ENCODE measurements at regions not wholly inside any gene's neighbourhood (a gene's known extent, or its start where the extent isn't known, plus 50 kb on each side); places are given as distances from the start of the nearest gene placed in this dataset.

GRCh38 chr11:95505927-95506426, 275.0 kb upstream of the SESN3 start:
- DNase-seq (ENCODE audit: low spot score in 2 of 2) (no peak), ATAC-seq (replicated peaks; ENCODE audit: extremely low read depth, poor library complexity, severe bottlenecking) (no peak)
- H3K9me3 Mint-ChIP-seq = no peaks in the 10 kb centered on the region
- H3K4me3 Mint-ChIP-seq = no peak overlapping the region
- H3K27me3 Mint-ChIP-seq = peaks cover 47% of the 10 kb centered on the region
- H3K27ac Mint-ChIP-seq (ENCODE audit: low read depth) = no peak overlapping the region
- H3K36me3 Mint-ChIP-seq (ENCODE audit: insufficient read depth) = peaks cover 2% of the 10 kb centered on the region
- no peaks in the 10 kb centered on the region for H3K4me1 Mint-ChIP-seq

- Mint-ChIP-seq H3K36me3 (ENCODE audit: insufficient read depth) (peaks cover 2% of the 10 kb centered on the region), H3K27me3 (peaks cover 54% of the 10 kb centered on the region), H3K27ac (ENCODE audit: low read depth) (no peak overlapping the region), H3K4me3 (no peak overlapping the region), H3K4me1 (no peaks in the 10 kb centered on the region), H3K9me3 (no peaks in the 10 kb centered on the region)
- ATAC-seq (replicated peaks; ENCODE audit: extremely low read depth, poor library complexity, severe bottlenecking) = no peak
- no peak for DNase-seq (ENCODE audit: low spot score in 2 of 2)
Observed at GRCh38 chr11:95503047-95503446, 272.0 kb upstream of the SESN3 start.

GRCh38 chr11:95502522-95502921, 271.5 kb upstream of the SESN3 start:
- Mint-ChIP-seq H3K9me3 (no peaks in the 10 kb centered on the region), H3K36me3 (ENCODE audit: insufficient read depth) (peaks cover 2% of the 10 kb centered on the region), H3K27me3 (peaks cover 55% of the 10 kb centered on the region), H3K4me3 (no peak overlapping the region), H3K4me1 (no peaks in the 10 kb centered on the region), H3K27ac (ENCODE audit: low read depth) (no peak overlapping the region)
- no peak for DNase-seq (ENCODE audit: low spot score in 2 of 2)
- ATAC-seq (replicated peaks; ENCODE audit: extremely low read depth, poor library complexity, severe bottlenecking) = no peak

GRCh38 chr11:95501761-95502266, 270.8 kb upstream of the SESN3 start:
- H3K27ac Mint-ChIP-seq (ENCODE audit: low read depth) = no peak overlapping the region
- peaks cover 2% of the 10 kb centered on the region for H3K36me3 Mint-ChIP-seq (ENCODE audit: insufficient read depth)
- ATAC-seq (replicated peaks; ENCODE audit: extremely low read depth, poor library complexity, severe bottlenecking) (no peak), DNase-seq (ENCODE audit: low spot score in 2 of 2) (no peak)
- H3K4me1 Mint-ChIP-seq = no peaks in the 10 kb centered on the region
- peaks cover 58% of the 10 kb centered on the region for H3K27me3 Mint-ChIP-seq
- no peaks in the 10 kb centered on the region for H3K9me3 Mint-ChIP-seq
- no peak overlapping the region for H3K4me3 Mint-ChIP-seq

- ATAC-seq (replicated peaks; ENCODE audit: extremely low read depth, poor library complexity, severe bottlenecking) = no peak
- H3K9me3 Mint-ChIP-seq = no peaks in the 10 kb centered on the region
- no peaks in the 10 kb centered on the region for H3K4me1 Mint-ChIP-seq
- H3K27ac Mint-ChIP-seq (ENCODE audit: low read depth) = no peak overlapping the region
- peaks cover 63% of the 10 kb centered on the region for H3K27me3 Mint-ChIP-seq
- H3K36me3 Mint-ChIP-seq (ENCODE audit: insufficient read depth) = peaks cover 2% of the 10 kb centered on the region
- no peak for DNase-seq (ENCODE audit: low spot score in 2 of 2)
- H3K4me3 Mint-ChIP-seq = no peak overlapping the region
Observed at GRCh38 chr11:95500466-95500865, 269.5 kb upstream of the SESN3 start.

GRCh38 chr11:95499516-95500135, 268.6 kb upstream of the SESN3 start:
- Mint-ChIP-seq H3K36me3 (ENCODE audit: insufficient read depth) (peaks cover 2% of the 10 kb centered on the region), H3K9me3 (no peaks in the 10 kb centered on the region), H3K4me3 (no peak overlapping the region), H3K27ac (ENCODE audit: low read depth) (no peak overlapping the region), H3K27me3 (peaks cover 69% of the 10 kb centered on the region), H3K4me1 (no peaks in the 10 kb centered on the region)
- ATAC-seq (replicated peaks; ENCODE audit: extremely low read depth, poor library complexity, severe bottlenecking) (no peak), DNase-seq (ENCODE audit: low spot score in 2 of 2) (no peak)

GRCh38 chr11:95498722-95499425, 267.9 kb upstream of the SESN3 start:
- H3K27ac Mint-ChIP-seq (ENCODE audit: low read depth) = no peak overlapping the region
- no peak overlapping the region for H3K4me3 Mint-ChIP-seq
- DNase-seq (ENCODE audit: low spot score in 2 of 2) = no peak
- ATAC-seq (replicated peaks; ENCODE audit: extremely low read depth, poor library complexity, severe bottlenecking) = no peak
- H3K36me3 Mint-ChIP-seq (ENCODE audit: insufficient read depth) = no peaks in the 10 kb centered on the region
- H3K4me1 Mint-ChIP-seq = no peaks in the 10 kb centered on the region
- H3K9me3 Mint-ChIP-seq = no peaks in the 10 kb centered on the region
- peaks cover 66% of the 10 kb centered on the region for H3K27me3 Mint-ChIP-seq

GRCh38 chr11:95496901-95497300, 265.9 kb upstream of the SESN3 start:
- no peaks in the 10 kb centered on the region for H3K9me3 Mint-ChIP-seq
- H3K4me1 Mint-ChIP-seq = no peaks in the 10 kb centered on the region
- no peak for DNase-seq (ENCODE audit: low spot score in 2 of 2)
- no peak overlapping the region for H3K4me3 Mint-ChIP-seq
- no peak for ATAC-seq (replicated peaks; ENCODE audit: extremely low read depth, poor library complexity, severe bottlenecking)
- no peak overlapping the region for H3K27ac Mint-ChIP-seq (ENCODE audit: low read depth)
- no peaks in the 10 kb centered on the region for H3K36me3 Mint-ChIP-seq (ENCODE audit: insufficient read depth)
- peaks cover 52% of the 10 kb centered on the region for H3K27me3 Mint-ChIP-seq

GRCh38 chr11:95495706-95496105, 264.7 kb upstream of the SESN3 start:
- H3K27ac Mint-ChIP-seq (ENCODE audit: low read depth) = no peak overlapping the region
- DNase-seq (ENCODE audit: low spot score in 2 of 2) (no peak), ATAC-seq (replicated peaks; ENCODE audit: extremely low read depth, poor library complexity, severe bottlenecking) (no peak)
- peaks cover 64% of the 10 kb centered on the region for H3K27me3 Mint-ChIP-seq
- H3K9me3 Mint-ChIP-seq = no peaks in the 10 kb centered on the region
- no peak overlapping the region for H3K4me3 Mint-ChIP-seq
- no peaks in the 10 kb centered on the region for H3K4me1 Mint-ChIP-seq
- H3K36me3 Mint-ChIP-seq (ENCODE audit: insufficient read depth) = no peaks in the 10 kb centered on the region

GRCh38 chr11:95494856-95495255, 263.9 kb upstream of the SESN3 start:
- ATAC-seq (replicated peaks; ENCODE audit: extremely low read depth, poor library complexity, severe bottlenecking) = no peak
- H3K9me3 Mint-ChIP-seq = no peaks in the 10 kb centered on the region

GRCh38 chr11:95494167-95494566, 263.2 kb upstream of the SESN3 start:
- no peaks in the 10 kb centered on the region for H3K9me3 Mint-ChIP-seq
- no peak for DNase-seq (ENCODE audit: low spot score in 2 of 2)
- H3K27ac Mint-ChIP-seq (ENCODE audit: low read depth) = no peak overlapping the region
- no peak overlapping the region for H3K4me3 Mint-ChIP-seq
- ATAC-seq (replicated peaks; ENCODE audit: extremely low read depth, poor library complexity, severe bottlenecking) = no peak
- no peaks in the 10 kb centered on the region for H3K4me1 Mint-ChIP-seq
- H3K27me3 Mint-ChIP-seq = peaks cover 51% of the 10 kb centered on the region
- no peaks in the 10 kb centered on the region for H3K36me3 Mint-ChIP-seq (ENCODE audit: insufficient read depth)

More at GRCh38 chr11:95494856-95495255, 263.9 kb upstream of the SESN3 start:
- Mint-ChIP-seq H3K27ac (ENCODE audit: low read depth) (no peak overlapping the region), H3K27me3 (peaks cover 58% of the 10 kb centered on the region), H3K4me1 (no peaks in the 10 kb centered on the region), H3K36me3 (ENCODE audit: insufficient read depth) (no peaks in the 10 kb centered on the region), H3K4me3 (no peak overlapping the region)
- DNase-seq (ENCODE audit: low spot score in 2 of 2) = no peak

GRCh38 chr11:95490625-95491024, 259.6 kb upstream of the SESN3 start:
- Mint-ChIP-seq H3K4me3 (no peak overlapping the region), H3K9me3 (no peaks in the 10 kb centered on the region), H3K27ac (ENCODE audit: low read depth) (no peak overlapping the region), H3K4me1 (no peaks in the 10 kb centered on the region), H3K27me3 (peaks cover 37% of the 10 kb centered on the region), H3K36me3 (ENCODE audit: insufficient read depth) (no peaks in the 10 kb centered on the region)
- DNase-seq (ENCODE audit: low spot score in 2 of 2) = no peak
- ATAC-seq (replicated peaks; ENCODE audit: extremely low read depth, poor library complexity, severe bottlenecking) = no peak

- Mint-ChIP-seq H3K27me3 (peaks cover 22% of the 10 kb centered on the region), H3K36me3 (ENCODE audit: insufficient read depth) (no peaks in the 10 kb centered on the region), H3K9me3 (no peaks in the 10 kb centered on the region), H3K4me1 (no peaks in the 10 kb centered on the region), H3K27ac (ENCODE audit: low read depth) (no peak overlapping the region), H3K4me3 (no peak overlapping the region)
- DNase-seq (ENCODE audit: low spot score in 2 of 2) (no peak), ATAC-seq (replicated peaks; ENCODE audit: extremely low read depth, poor library complexity, severe bottlenecking) (no peak)
Observed at GRCh38 chr11:95487938-95488337, 256.9 kb upstream of the SESN3 start.

All from central memory CD8-positive, alpha-beta T cell (primary cell).